HepG2 (cell line): ENCODE measurements at regions not wholly inside any gene's neighbourhood (a gene's known extent, or its start where the extent isn't known, plus 50 kb on each side); places are given as distances from the start of the nearest gene placed in this dataset.

Source experiments
- ATAC-seq: fragments of 200-7000 bp; cut with Tn5 transposase; 3 replicates; pipeline ENCODE4 v1.9.1; 2020; ENCODE audit warnings: mild to moderate bottlenecking, moderate library complexity
- BruUV-seq: library from RNA; stranded (reverse); fragments of 400-500 nt; replicated peaks from 2 replicates; lab custom pipeline; 2021; lab: Mats Ljungman, UMichigan
- CTCF ChIA-PET: fragments of 300-600 bp; formaldehyde crosslinking; extraction: SDS; loops from one replicate; lab custom pipeline; 2021; ENCODE audit warnings: low total read pairs, inconsistent platforms, low intra/inter-chr PET ratio; lab: Yijun Ruan, JAX
- POLR2A ChIA-PET: fragments of 350-600 bp; sonication (Branson Sonifier 250); formaldehyde crosslinking; loops from one replicate; lab custom pipeline; 2020; ENCODE audit warnings: antibody characterized with exemption, inconsistent platforms; lab: Yijun Ruan, JAX
- DNase-seq: peaks from one replicate; pipeline ENCODE4 v3.0.0-alpha.2; 2015; ENCODE audit warnings: low spot score
- FAIRE-seq: peaks from 3 replicates; lab custom pipeline; 2011; peaks lifted over from hg19 to GRCh38; lab: Jason Lieb, UNC
- H2AFZ ChIP-seq: one replicate; pipeline ENCODE4 v1.6.1; 2011; ENCODE audit warnings: low read length, inconsistent platforms
- H3K27ac ChIP-seq: fragments of 300-600 bp; 3 replicates; pipeline ENCODE4 v1.8.0; 2011; ENCODE audit warnings: mixed run types, mild to moderate bottlenecking, mixed read lengths, low read length, inconsistent platforms; ENCODE audit not compliant: insufficient read depth; ENCODE audit errors: extremely low read length
- H3K27me3 ChIP-seq, 2 experiments: fragments of 200-600 bp in 1 of 2; 2 replicates in 1 of 2; 3 replicates in 1 of 2; pipeline versions ENCODE4 v1.6.0 to v1.8.0; 2011; ENCODE audit warnings: low read length in 2 of 2, mild to moderate bottlenecking in 2 of 2, moderate library complexity in 2 of 2, inconsistent platforms in 1 of 2; ENCODE audit not compliant: insufficient read depth in 2 of 2, control insufficient read depth in 1 of 2
- H3K36me3 ChIP-seq, 2 experiments: fragments of 200-600 bp in 1 of 2; replicated peaks in 1 of 2; 2 replicates in 1 of 2; 3 replicates in 1 of 2; pipeline versions ENCODE4 v1.5.1 to v1.8.0; 2011; ENCODE audit warnings: low read length in 2 of 2, inconsistent platforms in 1 of 2; ENCODE audit not compliant: insufficient read depth in 2 of 2, control insufficient read depth in 1 of 2
- H3K4me1 ChIP-seq: 2 replicates; pipeline ENCODE4 v1.5.1; 2012; ENCODE audit warnings: low read length, inconsistent platforms; ENCODE audit not compliant: insufficient read depth
- H3K4me2 ChIP-seq: 2 replicates; pipeline ENCODE4 v1.6.0; 2011; ENCODE audit warnings: low read depth, low read length, inconsistent platforms
- H3K4me3 ChIP-seq, 3 experiments: fragments of 200-600 bp in 1 of 3; sonication (generic), shearing (Covaris generic) in 1 of 3; replicated peaks in 1 of 3; 2 replicates each; pipeline ENCODE4 v1.5.1; 2011 to 2016; ENCODE audit warnings: low read length in 3 of 3, inconsistent platforms in 2 of 3, low read depth in 2 of 3, mild to moderate bottlenecking in 2 of 3, control low read depth in 1 of 3, mixed read lengths in 1 of 3; ENCODE audit not compliant: insufficient read depth in 1 of 3
- H3K79me2 ChIP-seq: one replicate; pipeline ENCODE4 v1.6.1; 2011; ENCODE audit warnings: low read length, inconsistent platforms; ENCODE audit not compliant: insufficient read depth
- H3K9ac ChIP-seq: 2 replicates; pipeline ENCODE4 v1.6.0; 2011; ENCODE audit warnings: mild to moderate bottlenecking, low read depth, low read length, inconsistent platforms; ENCODE audit not compliant: insufficient read depth
- H3K9me3 ChIP-seq: 2 replicates; pipeline ENCODE4 v1.5.1; 2012; ENCODE audit warnings: mild to moderate bottlenecking, low read length
- H4K20me1 ChIP-seq: 2 replicates; pipeline ENCODE4 v1.6.0; 2011; ENCODE audit warnings: inconsistent platforms, mild to moderate bottlenecking, low read length, moderate library complexity; ENCODE audit not compliant: insufficient read depth
- ASH2L ChIP-seq: fragments of 300-600, 200-600 bp; sonication (generic); IDR thresholded peaks from 2 replicates; pipeline ENCODE4 v1.7.0; 2017; ENCODE audit warnings: low read depth, mild to moderate bottlenecking, moderate library complexity, mixed read lengths, low read length; ENCODE audit not compliant: insufficient read length
- ELF1 ChIP-seq: sonication (generic); formaldehyde crosslinking; IDR thresholded peaks from 2 replicates; pipeline ENCODE4 v1.4.0; 2020; ENCODE audit warnings: missing genetic modification reagents
- FOXA3 ChIP-seq: IDR thresholded peaks from 2 replicates; pipeline ENCODE4 v1.6.1; 2016; ENCODE audit warnings: missing genetic modification reagents, missing compliant biosample characterization
- MAFG ChIP-seq: sonication (generic); formaldehyde crosslinking; IDR thresholded peaks from 2 replicates; pipeline ENCODE4 v1.5.1; 2020; ENCODE audit warnings: mild to moderate bottlenecking, missing genetic modification reagents
- NONO ChIP-seq, 2 experiments: fragments of 450-650 bp in 1 of 2; sonication (generic) in 1 of 2; formaldehyde crosslinking in 1 of 2; IDR thresholded peaks in 1 of 2; conservative IDR thresholded peaks in 1 of 2; 2 replicates each; pipeline versions ENCODE4 v1.6.1 to v1.8.0; 2017 to 2022; ENCODE audit warnings: mild to moderate bottlenecking in 1 of 2, missing genetic modification reagents in 1 of 2, moderate library complexity in 1 of 2
- SP1 ChIP-seq, 2 experiments: fragments of 450-650 bp in 1 of 2; sonication (generic) in 1 of 2; formaldehyde crosslinking in 1 of 2; IDR thresholded peaks; 2 replicates each; pipeline versions ENCODE4 v1.4.0 to v1.6.1; 2016 to 2020; ENCODE audit warnings: missing genetic modification reagents in 1 of 2
- TRIM24 ChIP-seq: sonication (generic); formaldehyde crosslinking; IDR thresholded peaks from 2 replicates; pipeline ENCODE4 v1.8.0; 2022; ENCODE audit warnings: mild to moderate bottlenecking, missing genetic modification reagents
- YEATS4 ChIP-seq: sonication (generic); formaldehyde crosslinking; IDR thresholded peaks from 2 replicates; pipeline ENCODE4 v1.4.0; 2020; ENCODE audit warnings: missing genetic modification reagents, borderline replicate concordance
- ZNF253 ChIP-seq: sonication (generic); formaldehyde crosslinking; IDR thresholded peaks from 2 replicates; pipeline ENCODE4 v1.8.0; 2022; ENCODE audit warnings: mild to moderate bottlenecking, missing genetic modification reagents, borderline replicate concordance
- ZNF335 ChIP-seq: sonication (generic); formaldehyde crosslinking; IDR thresholded peaks from 2 replicates; pipeline ENCODE4 v1.4.0; 2020; ENCODE audit warnings: missing genetic modification reagents
- ZNF607 ChIP-seq: sonication (generic); formaldehyde crosslinking; IDR thresholded peaks from 2 replicates; pipeline ENCODE4 v1.5.1; 2020; ENCODE audit warnings: missing genetic modification reagents, mild to moderate bottlenecking, borderline replicate concordance
- ZNF781 ChIP-seq: sonication (generic); formaldehyde crosslinking; IDR thresholded peaks from 2 replicates; pipeline ENCODE4 v1.5.1; 2020; ENCODE audit warnings: borderline replicate concordance, mild to moderate bottlenecking, missing genetic modification reagents; ENCODE audit errors: not compliant biosample characterization
- in situ Hi-C: cut with HindIII; loops from 2 replicates; pipeline ENCODE4 v1.10.0; 2017; ENCODE audit warnings: low pct_unique_long_range_greater_than_20kb; ENCODE audit not compliant: extremely low pct_ligation_motif_present
- intact Hi-C: fragments of 100-400 bp; cut with micrococcal nuclease; formaldehyde crosslinking; loops from one replicate; pipeline ENCODE4 v1.10.0; 2022; ENCODE audit not compliant: unreplicated experiment
- TF ChIP-seq, protein P1 (sequence below): sonication (generic); formaldehyde crosslinking; IDR thresholded peaks from 2 replicates; pipeline ENCODE4 v1.9.0; 2021; ENCODE audit warnings: missing genetic modification reagents, borderline replicate concordance
- TF ChIP-seq, protein P2 (sequence below): IDR thresholded peaks from 2 replicates; pipeline ENCODE4 v1.6.1; 2016; ENCODE audit warnings: missing compliant biosample characterization, missing genetic modification reagents, borderline replicate concordance
- TF ChIP-seq, protein P3 (sequence below), 2 experiments: sonication (generic) in 1 of 2; formaldehyde crosslinking in 1 of 2; IDR thresholded peaks; 2 replicates each; pipeline versions ENCODE4 v1.6.1 to v1.9.0; 2014 to 2022; ENCODE audit warnings: antibody characterized with exemption in 1 of 2, borderline replicate concordance in 1 of 2, inconsistent platforms in 1 of 2, low read depth in 1 of 2, missing genetic modification reagents in 1 of 2

DNA sequence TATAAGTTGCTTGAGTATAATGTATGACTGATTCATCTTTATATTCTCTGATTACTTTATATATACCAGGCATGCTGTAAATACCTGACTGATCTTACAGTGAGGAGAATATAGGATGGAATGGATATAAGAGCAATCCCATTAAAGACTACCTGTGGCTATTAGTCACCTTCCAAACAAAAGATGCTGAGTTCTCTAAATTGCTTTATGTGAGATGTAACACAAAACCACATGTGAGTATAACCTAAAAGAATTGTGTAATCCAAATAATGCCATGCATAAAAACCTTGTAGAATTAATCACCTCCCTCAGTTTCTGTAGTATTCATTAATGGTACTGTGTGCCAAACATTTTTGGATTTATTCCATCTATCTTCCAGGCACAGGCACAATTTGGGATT is 134.6 kb upstream of the LRRC7 start (continued):
- no peak for TF ChIP-seq NONO (IDR thresholded peaks at IDR 0.05)
- TF ChIP-seq NONO (CRISPR knock-in tag; conservative IDR thresholded peaks at IDR 0.05): no peak
- TF ChIP-seq, protein P1, sequence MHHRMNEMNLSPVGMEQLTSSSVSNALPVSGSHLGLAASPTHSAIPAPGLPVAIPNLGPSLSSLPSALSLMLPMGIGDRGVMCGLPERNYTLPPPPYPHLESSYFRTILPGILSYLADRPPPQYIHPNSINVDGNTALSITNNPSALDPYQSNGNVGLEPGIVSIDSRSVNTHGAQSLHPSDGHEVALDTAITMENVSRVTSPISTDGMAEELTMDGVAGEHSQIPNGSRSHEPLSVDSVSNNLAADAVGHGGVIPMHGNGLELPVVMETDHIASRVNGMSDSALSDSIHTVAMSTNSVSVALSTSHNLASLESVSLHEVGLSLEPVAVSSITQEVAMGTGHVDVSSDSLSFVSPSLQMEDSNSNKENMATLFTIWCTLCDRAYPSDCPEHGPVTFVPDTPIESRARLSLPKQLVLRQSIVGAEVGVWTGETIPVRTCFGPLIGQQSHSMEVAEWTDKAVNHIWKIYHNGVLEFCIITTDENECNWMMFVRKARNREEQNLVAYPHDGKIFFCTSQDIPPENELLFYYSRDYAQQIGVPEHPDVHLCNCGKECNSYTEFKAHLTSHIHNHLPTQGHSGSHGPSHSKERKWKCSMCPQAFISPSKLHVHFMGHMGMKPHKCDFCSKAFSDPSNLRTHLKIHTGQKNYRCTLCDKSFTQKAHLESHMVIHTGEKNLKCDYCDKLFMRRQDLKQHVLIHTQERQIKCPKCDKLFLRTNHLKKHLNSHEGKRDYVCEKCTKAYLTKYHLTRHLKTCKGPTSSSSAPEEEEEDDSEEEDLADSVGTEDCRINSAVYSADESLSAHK: no peak
- TF ChIP-seq, protein P2, sequence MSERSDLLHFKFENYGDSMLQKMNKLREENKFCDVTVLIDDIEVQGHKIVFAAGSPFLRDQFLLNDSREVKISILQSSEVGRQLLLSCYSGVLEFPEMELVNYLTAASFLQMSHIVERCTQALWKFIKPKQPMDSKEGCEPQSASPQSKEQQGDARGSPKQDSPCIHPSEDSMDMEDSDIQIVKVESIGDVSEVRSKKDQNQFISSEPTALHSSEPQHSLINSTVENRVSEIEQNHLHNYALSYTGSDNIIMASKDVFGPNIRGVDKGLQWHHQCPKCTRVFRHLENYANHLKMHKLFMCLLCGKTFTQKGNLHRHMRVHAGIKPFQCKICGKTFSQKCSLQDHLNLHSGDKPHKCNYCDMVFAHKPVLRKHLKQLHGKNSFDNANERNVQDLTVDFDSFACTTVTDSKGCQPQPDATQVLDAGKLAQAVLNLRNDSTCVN (CRISPR knock-in tag): no peak
- TF ChIP-seq ELF1 (CRISPR knock-in tag): no peak
- TF ChIP-seq TRIM24 (CRISPR knock-in tag): no peak
- no peak for TF ChIP-seq ZNF781
- TF ChIP-seq ZNF335: no peak
- no peak for TF ChIP-seq MAFG
- no peak for TF ChIP-seq SP1 (IDR thresholded peaks at IDR 0.05)
- TF ChIP-seq SP1 (CRISPR knock-in tag; IDR thresholded peaks at IDR 0.05): no peak
- TF ChIP-seq FOXA3: no peak

DNA sequence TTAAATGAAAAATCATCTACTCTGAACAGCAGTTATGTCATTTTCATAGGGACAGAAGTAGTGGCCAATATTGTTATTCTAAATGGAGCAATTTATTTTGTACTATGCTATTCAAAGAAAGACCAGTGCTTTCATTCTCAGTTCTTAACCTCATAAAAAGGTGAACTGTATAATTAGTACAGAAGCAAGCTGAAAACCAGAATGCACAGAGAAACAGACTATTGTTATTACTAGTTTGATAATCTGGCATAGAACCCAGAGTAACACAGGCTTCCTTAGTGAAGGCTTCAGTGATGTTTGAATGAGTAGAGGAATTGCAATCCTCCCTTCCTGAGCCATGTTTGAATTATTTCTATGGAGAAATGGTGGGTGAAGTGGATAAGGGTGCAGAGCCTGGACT is 131.6 kb upstream of the LRRC7 start:
- no peak for FAIRE-seq
- Histone ChIP-seq H3K4me3 (no peak overlapping the region), H3K4me1 (no peaks in the 10 kb centered on the region), H3K36me3 (no peaks in the 10 kb centered on the region), H3K4me2 (no peak overlapping the region), H3K9me3 (peaks cover 82% of the 10 kb centered on the region), H3K27ac (no peak overlapping the region), H3K79me2 (no peaks in the 10 kb centered on the region), H4K20me1 (no peaks in the 10 kb centered on the region), H2AFZ (no peak overlapping the region), H3K27me3 (no peaks in the 10 kb centered on the region), H3K9ac (no peak overlapping the region)
- intact Hi-C loops: no loop called here
- ATAC-seq: no peak
- ChIA-PET CTCF (no interaction called here), POLR2A (no interaction called here)
- DNase-seq: no peak
- BruUV-seq: no TSS peak
- in situ Hi-C loops: no loop called here
- TF ChIP-seq, protein P3, sequence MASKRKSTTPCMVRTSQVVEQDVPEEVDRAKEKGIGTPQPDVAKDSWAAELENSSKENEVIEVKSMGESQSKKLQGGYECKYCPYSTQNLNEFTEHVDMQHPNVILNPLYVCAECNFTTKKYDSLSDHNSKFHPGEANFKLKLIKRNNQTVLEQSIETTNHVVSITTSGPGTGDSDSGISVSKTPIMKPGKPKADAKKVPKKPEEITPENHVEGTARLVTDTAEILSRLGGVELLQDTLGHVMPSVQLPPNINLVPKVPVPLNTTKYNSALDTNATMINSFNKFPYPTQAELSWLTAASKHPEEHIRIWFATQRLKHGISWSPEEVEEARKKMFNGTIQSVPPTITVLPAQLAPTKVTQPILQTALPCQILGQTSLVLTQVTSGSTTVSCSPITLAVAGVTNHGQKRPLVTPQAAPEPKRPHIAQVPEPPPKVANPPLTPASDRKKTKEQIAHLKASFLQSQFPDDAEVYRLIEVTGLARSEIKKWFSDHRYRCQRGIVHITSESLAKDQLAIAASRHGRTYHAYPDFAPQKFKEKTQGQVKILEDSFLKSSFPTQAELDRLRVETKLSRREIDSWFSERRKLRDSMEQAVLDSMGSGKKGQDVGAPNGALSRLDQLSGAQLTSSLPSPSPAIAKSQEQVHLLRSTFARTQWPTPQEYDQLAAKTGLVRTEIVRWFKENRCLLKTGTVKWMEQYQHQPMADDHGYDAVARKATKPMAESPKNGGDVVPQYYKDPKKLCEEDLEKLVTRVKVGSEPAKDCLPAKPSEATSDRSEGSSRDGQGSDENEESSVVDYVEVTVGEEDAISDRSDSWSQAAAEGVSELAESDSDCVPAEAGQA (IDR thresholded peaks at IDR 0.05; ENCODE audit: low read depth): no peak
- TF ChIP-seq, protein P3 (CRISPR knock-in tag; IDR thresholded peaks at IDR 0.05; ENCODE audit: borderline replicate concordance): no peak
- no peak for TF ChIP-seq ZNF607 (CRISPR knock-in tag)
- no peak for TF ChIP-seq ZNF253 (CRISPR knock-in tag)
- no peak for TF ChIP-seq YEATS4
- TF ChIP-seq ASH2L: no peak
